VCaP (cell line): ENCODE measurements at regions not wholly inside any gene's neighbourhood (a gene's known extent, or its start where the extent isn't known, plus 50 kb on each side); places are given as distances from the start of the nearest gene placed in this dataset.

Experiments used
- H3K27ac ChIP-seq: fragments of 450-650 bp; 2 replicates; pipeline ENCODE4 v1.5.1; 2017
- CTCF ChIP-seq: fragments of 450-650 bp; conservative IDR thresholded peaks from 2 replicates; pipeline ENCODE4 v1.5.1; 2017; ENCODE audit warnings: mild to moderate bottlenecking, moderate library complexity

- TF ChIP-seq CTCF = no peak
- H3K27ac ChIP-seq = no peak overlapping the region
These were observed 1584.0 kb upstream of the ACO1 start for GRCh38 chr9:30800421-30800820.

GRCh38 chr9:30812821-30813220 lies 1571.6 kb upstream of the ACO1 start:
- H3K27ac ChIP-seq = no peak overlapping the region
- TF ChIP-seq CTCF = no peak

- TF ChIP-seq CTCF = no peak
- no peak overlapping the region for H3K27ac ChIP-seq
These were observed 1568.9 kb upstream of the ACO1 start for GRCh38 chr9:30815585-30815984.

DNA sequence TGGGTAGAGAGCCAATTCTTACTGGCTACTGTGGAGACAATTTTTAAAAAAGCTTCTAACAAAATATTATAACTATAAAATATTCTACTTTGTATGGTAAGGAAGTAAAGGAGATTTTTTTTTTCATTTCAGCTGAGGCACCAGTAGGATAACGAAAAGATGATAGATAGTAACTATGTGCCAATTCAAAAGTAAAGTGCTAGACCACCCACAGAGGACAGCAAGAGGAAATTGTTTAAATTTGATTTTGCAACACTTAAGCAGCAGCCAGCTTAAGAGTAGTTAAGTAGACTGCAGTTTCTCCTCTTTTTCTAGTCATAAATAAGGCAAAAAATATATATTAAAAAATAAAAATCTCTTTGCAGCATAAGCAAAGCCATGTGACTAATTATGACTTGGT lies 1539.3 kb upstream of the ACO1 start:
- no peak overlapping the region for H3K27ac ChIP-seq
- no peak for TF ChIP-seq CTCF

GRCh38 chr9:30846651-30847050 lies 1537.8 kb upstream of the ACO1 start:
- no peak for TF ChIP-seq CTCF
- no peak overlapping the region for H3K27ac ChIP-seq

DNA sequence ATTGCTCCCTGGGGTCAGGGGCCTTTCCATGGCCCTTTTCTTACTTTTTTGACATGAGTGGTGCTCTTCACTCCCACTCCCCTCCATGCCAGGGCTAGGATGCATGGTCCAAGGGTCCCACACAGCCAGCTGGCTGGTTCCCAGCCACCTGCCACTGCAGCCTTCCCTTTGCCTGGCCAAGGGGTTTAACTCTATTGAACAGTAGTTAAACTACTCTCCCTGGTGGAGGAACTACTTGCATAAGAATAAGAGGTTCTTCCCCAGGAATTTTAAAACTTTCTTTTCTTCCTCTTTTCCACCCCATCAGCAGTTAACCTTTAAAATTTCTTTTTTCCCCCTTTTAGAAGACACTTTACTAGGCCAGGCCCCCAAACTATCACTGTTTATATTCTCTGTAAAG lies 1532.8 kb upstream of the ACO1 start:
- H3K27ac ChIP-seq = no peak overlapping the region
- no peak for TF ChIP-seq CTCF

DNA sequence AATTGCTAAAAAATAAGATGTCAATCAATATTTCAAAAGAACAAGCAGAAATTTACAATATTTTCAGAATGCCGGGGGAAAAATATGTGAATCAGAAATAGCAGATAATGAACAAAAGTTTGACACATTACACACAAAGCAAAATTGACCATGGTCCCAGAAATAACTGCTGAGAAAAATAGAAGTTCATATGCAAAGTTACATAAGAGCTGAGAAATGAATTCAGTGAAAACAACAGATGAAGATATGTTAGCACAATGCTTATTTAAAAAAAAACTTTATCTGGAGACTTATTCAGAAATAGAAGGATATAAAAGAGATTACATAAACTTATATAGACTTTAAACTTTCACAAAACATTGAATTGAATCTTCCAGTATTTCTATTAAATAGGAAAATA lies 1483.7 kb upstream of the ACO1 start:
- TF ChIP-seq CTCF = no peak
- no peak overlapping the region for H3K27ac ChIP-seq

DNA sequence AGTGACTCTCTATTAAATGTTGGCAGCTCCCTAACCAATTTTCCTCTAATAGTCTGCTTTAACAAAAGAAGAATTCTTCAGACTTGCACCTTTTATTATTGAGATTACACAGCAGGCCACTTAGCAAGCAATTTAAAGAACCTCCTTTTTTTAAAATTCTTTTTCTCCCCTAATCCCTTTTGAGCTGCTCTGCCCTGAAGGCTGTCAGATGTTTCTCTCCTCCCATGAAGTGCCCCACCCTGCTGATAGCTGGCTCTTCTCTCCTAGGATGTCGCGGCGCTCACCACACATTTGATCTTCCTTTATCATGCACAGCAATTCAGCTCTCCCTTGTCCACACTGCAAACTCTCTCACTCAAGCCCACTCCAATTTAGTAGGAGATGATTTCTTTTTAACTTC lies 1471.1 kb upstream of the ACO1 start:
- TF ChIP-seq CTCF = no peak
- no peak overlapping the region for H3K27ac ChIP-seq
